RWPE2 (cell line): ENCODE measurements at regions not wholly inside any gene's neighbourhood (a gene's known extent, or its start where the extent isn't known, plus 50 kb on each side); places are given as distances from the start of the nearest gene placed in this dataset.

ENCODE experiments used
- ATAC-seq: fragments of 200-7000 bp; cut with Tn5 transposase; 3 replicates; pipeline ENCODE4 v1.9.1; 2021; ENCODE audit warnings: low read depth
- DNase-seq: peaks from one replicate; pipeline ENCODE4 v3.0.0-alpha.2; 2020; ENCODE audit warnings: low spot score
- H3K27ac ChIP-seq: fragments of 450-650 bp; 2 replicates; pipeline ENCODE4 v1.5.1; 2017; ENCODE audit warnings: mild to moderate bottlenecking; ENCODE audit not compliant: poor library complexity, severe bottlenecking
- H3K27me3 ChIP-seq: fragments of 250-450 bp; sonication (Bioruptor Pico); 2 replicates; pipeline ENCODE4 v1.5.1; 2021; ENCODE audit warnings: mild to moderate bottlenecking, moderate library complexity; ENCODE audit not compliant: insufficient read depth, poor library complexity, severe bottlenecking
- H3K36me3 ChIP-seq: fragments of 250-450 bp; sonication (Bioruptor Pico); 2 replicates; pipeline ENCODE4 v1.5.1; 2020; ENCODE audit warnings: low read depth, mild to moderate bottlenecking, moderate library complexity
- H3K4me1 ChIP-seq: fragments of 250-450 bp; sonication (Bioruptor Pico); 2 replicates; pipeline ENCODE4 v1.5.1; 2021; ENCODE audit warnings: mild to moderate bottlenecking, moderate library complexity; ENCODE audit not compliant: insufficient read depth, poor library complexity, severe bottlenecking
- H3K4me3 ChIP-seq: fragments of 250-450 bp; sonication (Bioruptor Pico); 2 replicates; pipeline ENCODE4 v1.5.1; 2021; ENCODE audit warnings: mild to moderate bottlenecking, moderate library complexity; ENCODE audit not compliant: severe bottlenecking
- H3K9me3 ChIP-seq: fragments of 250-450 bp; sonication (Bioruptor Pico); 2 replicates; pipeline ENCODE4 v1.5.1; 2021; ENCODE audit warnings: mild to moderate bottlenecking, moderate library complexity; ENCODE audit not compliant: severe bottlenecking
- CTCF ChIP-seq: fragments of 450-650 bp; IDR thresholded peaks from one replicate; pipeline ENCODE4 v1.5.1; 2017; ENCODE audit warnings: mild to moderate bottlenecking, moderate library complexity; ENCODE audit not compliant: poor library complexity, severe bottlenecking

DNA sequence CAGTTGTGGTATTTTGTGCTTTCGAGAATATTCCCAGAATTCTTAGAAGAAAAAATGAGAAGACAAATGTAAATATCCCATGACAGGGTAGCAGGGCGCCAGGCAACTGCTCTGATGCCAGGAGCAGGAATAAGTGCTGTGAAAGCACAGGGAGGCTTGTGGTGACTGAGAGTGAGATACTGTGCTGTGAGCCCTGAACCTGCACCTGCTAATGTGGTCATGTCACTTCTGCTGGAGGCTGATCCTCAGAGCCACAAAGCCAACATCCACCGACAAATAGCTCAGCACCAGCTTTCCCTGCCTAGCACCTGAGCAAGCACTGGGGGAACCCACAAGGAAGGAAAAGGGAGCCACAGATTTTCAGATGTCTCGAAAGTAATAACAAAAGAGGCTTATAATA lies 368.6 kb upstream of the CDH4 start:
- Histone ChIP-seq H3K4me3 (no peak overlapping the region), H3K9me3 (no peaks in the 10 kb centered on the region), H3K27me3 (peaks cover 100% of the 10 kb centered on the region), H3K4me1 (no peaks in the 10 kb centered on the region), H3K36me3 (no peaks in the 10 kb centered on the region), H3K27ac (no peak overlapping the region)
- no peak for TF ChIP-seq CTCF
- no peak for DNase-seq
- no peak for ATAC-seq

GRCh38 chr20:60884277-60884676 lies 367.8 kb upstream of the CDH4 start:
- H3K27me3 ChIP-seq, result peaks cover 100% of the 10 kb centered on the region
- no peak overlapping the region for H3K4me3 ChIP-seq
- ATAC-seq, result no peak
- no peaks in the 10 kb centered on the region for H3K36me3 ChIP-seq
- no peaks in the 10 kb centered on the region for H3K4me1 ChIP-seq
- H3K27ac ChIP-seq, result no peak overlapping the region
- TF ChIP-seq CTCF, result no peak
- no peak for DNase-seq
- no peaks in the 10 kb centered on the region for H3K9me3 ChIP-seq

DNA sequence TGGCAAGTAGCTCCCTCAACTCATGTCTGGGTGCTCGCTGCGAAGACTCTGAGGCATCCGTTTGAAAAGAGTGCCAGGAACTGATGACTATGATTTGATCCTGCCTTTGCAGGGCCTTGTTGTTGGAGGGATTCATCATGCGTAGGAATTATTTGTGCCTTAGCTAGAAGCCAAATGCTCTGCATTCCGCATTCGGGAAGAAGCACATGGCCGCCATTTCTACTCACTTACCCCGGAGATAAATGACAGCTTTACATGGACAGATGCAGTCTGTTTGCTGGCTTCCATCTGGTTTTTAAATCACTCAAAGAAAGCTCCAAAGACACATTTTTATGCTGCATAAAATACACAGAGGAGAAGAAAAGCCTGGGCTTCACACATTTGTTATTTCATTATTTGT lies 363.3 kb upstream of the CDH4 start:
- Histone ChIP-seq H3K4me1 (no peaks in the 10 kb centered on the region), H3K4me3 (no peak overlapping the region), H3K27me3 (peaks cover 90% of the 10 kb centered on the region), H3K9me3 (no peaks in the 10 kb centered on the region), H3K36me3 (no peaks in the 10 kb centered on the region), H3K27ac (no peak overlapping the region)
- TF ChIP-seq CTCF, result no peak
- ATAC-seq (no peak), DNase-seq (no peak)

GRCh38 chr20:60892095-60892813 lies 359.8 kb upstream of the CDH4 start:
- Histone ChIP-seq H3K27ac (no peak overlapping the region), H3K27me3 (peaks cover 71% of the 10 kb centered on the region), H3K9me3 (no peaks in the 10 kb centered on the region), H3K4me3 (no peak overlapping the region), H3K4me1 (no peaks in the 10 kb centered on the region), H3K36me3 (no peaks in the 10 kb centered on the region)
- DNase-seq (no peak), ATAC-seq (no peak)
- no peak for TF ChIP-seq CTCF

- Histone ChIP-seq H3K27me3 (peaks cover 71% of the 10 kb centered on the region), H3K9me3 (no peaks in the 10 kb centered on the region), H3K4me1 (no peaks in the 10 kb centered on the region), H3K4me3 (no peak overlapping the region), H3K36me3 (no peaks in the 10 kb centered on the region), H3K27ac (no peak overlapping the region)
- TF ChIP-seq CTCF, result no peak
- DNase-seq (no peak), ATAC-seq (no peak)
These were observed 358.0 kb upstream of the CDH4 start for GRCh38 chr20:60894091-60894490.
